Stimulated activated CD8-positive, alpha-beta memory T cell treated with anti-CD3 and anti-CD28 coated beads, Interleukin-4, amount 100 ng/mL, for 48 hours (primary cell): ENCODE measurements at regions not wholly inside any gene's neighbourhood (a gene's known extent, or its start where the extent isn't known, plus 50 kb on each side); places are given as distances from the start of the nearest gene placed in this dataset.
A peak's percentile ranks its signal among the peaks of the same experiment; 100 is the strongest.

Experiments used
- DNase-seq: peaks from one replicate; pipeline ENCODE4 v3.0.0-alpha.2; 2020

DNA sequence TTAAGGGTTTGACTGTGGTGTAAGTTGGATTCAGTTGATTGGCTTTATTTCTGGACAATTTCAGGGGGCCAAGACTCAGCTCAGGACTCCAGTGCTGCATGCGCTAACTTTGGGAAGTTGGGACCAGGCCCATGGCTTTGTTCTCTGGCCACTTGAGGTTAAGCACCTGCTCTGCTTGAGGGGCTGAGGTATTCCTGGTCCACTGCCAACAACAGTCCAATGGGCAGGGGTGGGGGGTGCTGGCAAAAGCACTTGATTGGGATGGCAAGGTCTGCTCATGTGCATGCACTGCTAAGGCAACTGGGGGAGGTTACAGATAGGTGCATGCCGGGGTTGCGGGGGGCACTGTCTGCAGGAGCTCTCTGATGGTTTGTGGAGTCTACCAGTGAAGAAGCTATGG is 52.6 kb upstream of the ASB17 start:
- no peak for DNase-seq

GRCh38 chr1:75985827-75986226 is 53.6 kb upstream of the ASB17 start:
- DNase-seq = no peak

- no peak for DNase-seq
Observed at GRCh38 chr1:75986478-75986877, 54.3 kb upstream of the ASB17 start.

GRCh38 chr1:75989121-75989520 is 56.9 kb upstream of the ASB17 start:
- no peak for DNase-seq

GRCh38 chr1:75990686-75991085 is 58.5 kb upstream of the ASB17 start:
- DNase-seq = no peak

DNA sequence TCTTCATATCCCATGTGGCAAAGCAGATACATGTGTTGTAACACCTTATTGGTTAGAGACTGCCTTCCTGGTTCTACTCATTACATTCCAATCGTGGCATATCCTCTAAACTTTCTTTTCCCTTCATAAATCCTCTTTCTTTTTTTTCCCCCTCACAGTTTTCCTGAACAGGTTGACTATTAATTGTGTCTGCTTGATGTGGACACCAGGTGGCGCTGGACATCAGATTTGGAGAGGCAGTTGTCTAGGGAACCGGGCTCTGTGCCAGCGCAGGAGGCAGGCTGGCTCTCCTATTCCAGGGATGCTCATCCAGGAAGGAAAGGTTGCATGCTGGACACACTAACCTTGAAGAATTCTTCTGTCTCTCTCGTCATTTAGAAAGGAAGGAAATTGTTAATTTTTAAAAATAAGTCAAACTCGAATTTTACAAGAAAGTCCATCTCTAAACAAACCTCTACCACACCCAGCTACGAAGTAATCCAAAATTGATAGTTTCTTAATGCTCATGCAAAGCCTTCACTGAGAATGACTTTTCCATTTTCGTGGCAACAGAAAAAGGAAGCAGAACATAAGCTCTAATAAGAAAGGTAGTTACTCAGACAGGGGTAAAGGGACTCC is 59.4 kb upstream of the ASB17 start:
- DNase-seq = peak; percentile 83

- no peak for DNase-seq
Observed at GRCh38 chr1:75992312-75992711, 60.1 kb upstream of the ASB17 start.

DNA sequence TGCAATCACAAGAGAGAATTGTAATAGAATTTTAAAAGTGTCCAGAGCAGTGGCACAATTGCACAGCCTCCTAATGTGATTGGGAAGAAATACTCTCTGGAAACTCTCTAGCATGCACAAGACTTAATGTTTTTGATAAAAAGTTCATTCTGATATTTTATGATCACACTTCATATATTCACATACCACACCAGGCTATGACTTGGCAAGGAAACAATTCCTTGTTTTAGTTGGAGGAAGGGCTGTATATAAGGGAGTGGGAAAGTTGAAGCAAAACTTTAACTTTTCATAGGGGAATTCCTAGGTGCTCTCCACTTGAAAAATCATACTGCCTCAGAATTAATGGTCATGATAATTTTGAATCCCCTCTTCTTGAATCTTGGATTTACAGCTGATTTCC is 61.5 kb upstream of the ASB17 start:
- no peak for DNase-seq

DNA sequence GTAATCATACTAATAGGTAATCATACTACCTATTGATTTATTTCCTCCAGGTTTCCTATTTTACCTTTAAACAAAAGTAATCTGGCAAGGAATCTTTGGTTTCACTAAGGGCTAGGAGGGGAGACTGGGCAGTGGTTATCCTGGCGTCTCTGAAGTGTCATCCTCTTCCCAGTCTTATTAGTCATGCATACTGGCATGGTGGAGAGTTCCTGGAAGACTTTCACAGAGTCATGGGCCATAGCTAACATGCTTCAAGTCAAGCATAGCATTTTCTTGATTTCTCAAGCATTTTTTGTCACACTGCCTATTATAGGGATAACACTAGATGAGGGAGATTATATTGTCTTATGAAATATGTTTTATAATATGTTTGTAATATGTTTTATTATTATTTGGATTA is 64.0 kb upstream of the ASB17 start:
- no peak for DNase-seq

DNA sequence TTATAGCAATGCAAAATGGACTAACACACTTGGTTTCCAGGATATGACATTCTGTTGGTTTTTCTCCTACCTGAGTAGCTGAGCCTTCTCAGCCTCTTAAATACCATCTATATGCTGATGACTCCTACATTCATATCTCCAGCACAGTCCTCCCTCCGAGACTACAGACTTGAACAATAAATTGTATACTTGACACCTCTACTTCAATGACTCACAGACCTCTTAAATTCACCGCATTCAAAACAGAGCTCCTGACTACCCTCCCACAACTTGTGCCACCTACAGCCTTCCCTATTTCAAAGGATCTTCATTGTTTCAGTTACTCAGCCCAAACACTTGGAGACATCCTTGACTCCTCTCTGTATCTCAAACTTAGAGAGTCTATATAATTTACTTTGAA is 66.8 kb upstream of the ASB17 start:
- no peak for DNase-seq

DNA sequence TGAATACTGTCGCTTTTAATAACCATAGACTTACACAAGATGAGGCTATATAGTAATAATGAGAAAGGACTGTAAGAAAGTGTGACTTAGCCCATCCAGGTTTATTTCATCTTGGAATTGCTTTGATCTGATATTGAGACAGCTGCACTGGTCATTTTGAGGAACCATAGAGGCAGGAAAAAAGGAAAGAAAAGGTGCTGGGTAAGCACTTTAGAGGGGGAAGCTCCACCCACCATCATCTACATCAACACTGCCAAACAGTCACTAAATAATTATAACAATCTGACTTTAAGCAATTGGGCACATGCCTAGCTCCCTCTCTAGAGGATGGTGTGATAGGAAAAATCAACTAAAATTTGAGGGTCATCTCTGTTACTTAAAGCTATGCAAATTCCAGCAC is 70.6 kb upstream of the ST6GALNAC3 start:
- DNase-seq = no peak

GRCh38 chr1:76005765-76006164 is 68.8 kb upstream of the ST6GALNAC3 start:
- no peak for DNase-seq

DNA sequence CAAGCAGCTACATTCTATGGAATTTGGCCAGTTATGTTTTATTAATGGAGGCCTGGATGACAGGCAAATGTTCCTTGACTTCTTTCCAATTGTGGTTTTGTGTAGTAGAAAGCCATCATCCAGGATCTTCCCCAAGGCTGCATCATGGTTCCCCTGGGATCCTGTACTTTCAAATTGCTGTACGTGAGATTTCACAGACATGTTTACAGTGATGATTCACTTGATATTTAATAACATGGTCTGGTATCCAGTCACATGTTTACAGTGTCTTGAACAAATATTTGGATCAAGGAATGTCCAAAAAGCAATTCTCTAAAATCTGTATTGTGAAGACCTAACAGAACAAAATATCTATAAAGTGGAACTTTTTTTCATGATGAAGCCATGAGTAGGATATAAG is 68.3 kb upstream of the ST6GALNAC3 start:
- no peak for DNase-seq

DNA sequence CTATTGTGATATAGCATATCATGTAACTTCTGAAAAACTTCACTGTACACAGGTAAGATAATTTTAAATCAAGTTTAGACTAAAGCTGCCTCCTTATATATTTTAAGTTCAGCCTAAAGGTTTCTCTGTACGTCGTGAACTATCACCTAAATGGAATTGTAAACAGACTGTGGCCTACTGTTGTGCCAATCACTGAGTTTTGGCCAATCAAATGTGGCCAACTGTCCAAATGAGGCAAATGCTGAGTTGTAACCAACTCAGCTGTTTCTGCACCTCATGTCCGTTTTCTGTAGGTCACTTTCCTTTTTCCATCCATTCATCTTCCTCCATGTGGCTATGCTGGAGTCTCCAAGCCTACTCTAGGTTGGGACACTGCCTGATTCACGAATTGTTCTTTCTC is 63.7 kb upstream of the ST6GALNAC3 start:
- no peak for DNase-seq

DNA sequence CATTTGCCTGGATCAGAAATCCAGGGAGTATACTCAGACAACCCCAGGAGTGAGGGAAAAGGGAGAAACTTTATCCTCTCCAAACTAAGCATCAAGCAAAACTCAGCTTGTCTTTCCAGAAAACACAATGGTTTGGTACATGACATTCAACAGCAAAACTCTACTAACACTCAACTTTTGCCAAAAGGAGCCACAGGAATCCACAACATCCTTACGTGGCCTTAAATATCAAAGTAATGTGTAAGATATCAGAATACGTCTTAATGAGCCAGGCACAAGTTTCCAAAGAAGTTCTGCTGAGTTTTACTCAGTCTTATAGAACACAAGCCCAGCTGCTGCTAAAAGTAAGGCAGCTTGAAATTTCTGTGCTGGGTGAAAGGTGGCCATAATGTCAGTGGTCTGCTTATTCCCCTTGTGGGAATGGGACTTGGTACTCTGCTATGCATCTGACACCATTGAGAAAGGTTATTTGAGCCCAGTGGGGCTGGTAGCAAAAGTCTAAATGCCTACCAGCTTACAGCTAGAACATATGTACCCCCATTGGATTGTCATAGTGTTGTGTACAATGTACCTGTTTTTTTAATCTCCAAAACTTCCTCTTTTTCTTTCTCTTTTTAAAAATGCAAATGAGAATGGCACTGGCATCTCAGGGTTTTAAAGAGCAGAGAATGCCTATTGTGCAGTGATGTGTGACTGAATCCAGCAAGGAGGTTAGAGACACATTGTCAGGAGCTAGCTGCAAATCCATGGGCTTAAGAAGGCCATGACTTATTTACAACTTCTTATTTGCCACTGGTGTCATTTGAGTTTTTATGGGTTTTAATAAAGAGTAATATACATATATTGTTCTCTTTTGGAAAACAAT is 62.0 kb upstream of the ST6GALNAC3 start:
- no peak for DNase-seq

DNA sequence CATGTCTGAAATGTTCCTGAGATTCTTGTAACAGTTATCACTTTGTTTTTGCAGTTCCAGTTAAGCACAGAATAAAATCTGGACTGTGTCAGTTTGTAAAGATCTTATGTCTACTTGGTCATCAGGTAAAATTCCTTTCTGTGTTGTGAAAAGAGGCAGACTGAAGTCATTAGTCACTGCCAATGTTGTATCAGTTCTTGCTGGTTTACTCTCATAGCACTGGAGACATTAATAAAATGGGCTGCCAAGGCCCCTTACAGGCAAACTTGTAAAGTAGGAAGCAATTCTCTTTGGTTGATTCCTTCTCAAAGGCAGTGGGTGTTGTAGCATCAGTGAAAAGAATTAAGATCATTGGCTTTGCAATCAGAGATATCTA is 61.4 kb upstream of the ST6GALNAC3 start:
- no peak for DNase-seq

DNA sequence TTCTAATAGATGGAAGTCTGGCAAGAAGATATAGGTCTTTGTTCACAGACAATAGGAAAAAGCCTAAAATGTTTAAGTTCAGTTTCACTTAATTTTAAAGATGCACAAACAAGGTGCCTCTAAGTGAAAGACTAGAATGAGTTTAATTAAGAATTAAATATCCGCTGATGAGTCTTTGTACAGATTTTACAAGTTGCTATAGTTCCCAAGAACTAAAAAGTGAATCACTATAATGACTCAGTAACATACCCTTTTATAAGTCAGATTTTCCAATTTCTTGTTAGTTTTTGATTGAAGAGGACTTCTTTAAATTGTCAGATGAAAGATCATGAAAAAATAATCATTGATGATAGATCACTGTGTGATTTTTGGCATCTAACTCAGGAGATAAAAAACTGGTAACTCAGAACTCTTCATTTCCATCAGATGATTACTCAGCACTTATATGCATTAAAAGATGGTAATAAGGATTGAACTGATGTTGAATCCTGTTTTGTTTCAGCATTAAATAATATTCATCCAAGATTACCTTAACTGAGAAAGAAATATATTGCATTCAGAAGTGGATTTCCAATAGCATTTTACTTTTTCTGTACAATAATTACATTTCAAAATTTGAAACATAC is 59.0 kb upstream of the ST6GALNAC3 start:
- no peak for DNase-seq

DNA sequence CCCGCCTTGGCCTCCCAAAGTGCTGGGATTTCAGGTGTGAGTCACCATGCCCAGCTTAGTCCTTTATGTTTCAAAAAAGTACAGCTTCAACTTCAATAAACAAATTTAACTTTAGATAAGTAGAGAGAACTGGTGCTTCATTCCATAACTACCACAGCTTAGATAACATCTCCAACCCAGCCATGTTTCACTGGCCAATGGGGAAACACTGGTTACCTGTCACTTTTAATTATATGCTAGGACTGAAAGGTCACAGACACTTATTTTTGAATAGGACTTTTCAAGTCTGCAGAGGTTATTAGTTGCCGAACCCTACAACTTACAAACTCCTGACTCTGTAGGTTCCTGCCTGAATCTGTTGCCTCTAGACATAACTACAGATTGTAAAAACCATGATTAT is 56.5 kb upstream of the ST6GALNAC3 start:
- no peak for DNase-seq

DNA sequence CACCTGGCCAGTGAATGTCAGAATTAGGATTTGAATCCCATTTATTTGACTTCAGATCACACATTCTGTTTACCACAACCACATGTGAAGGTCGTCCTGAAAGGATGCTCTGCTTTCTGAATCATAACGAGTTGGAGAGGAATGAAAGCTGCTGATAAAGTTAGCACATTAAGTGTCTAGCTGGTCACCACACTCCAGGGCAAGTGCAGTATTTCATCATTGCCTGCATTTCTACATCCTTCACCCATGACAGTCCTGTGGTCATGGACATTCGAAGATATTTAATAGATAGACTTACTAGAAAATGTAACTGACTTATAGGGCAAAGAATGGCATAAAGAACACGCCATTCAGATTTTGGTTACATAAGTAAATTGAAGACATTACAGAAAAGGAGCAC is 52.7 kb upstream of the ST6GALNAC3 start:
- no peak for DNase-seq

GRCh38 chr1:76023669-76024435 is 50.7 kb upstream of the ST6GALNAC3 start:
- peak; percentile 24 for DNase-seq
